ENCODE measurements at regions not wholly inside any gene's neighbourhood (a gene's known extent, or its start where the extent isn't known, plus 50 kb on each side); places are given as distances from the start of the nearest gene placed in this dataset.

DNA sequence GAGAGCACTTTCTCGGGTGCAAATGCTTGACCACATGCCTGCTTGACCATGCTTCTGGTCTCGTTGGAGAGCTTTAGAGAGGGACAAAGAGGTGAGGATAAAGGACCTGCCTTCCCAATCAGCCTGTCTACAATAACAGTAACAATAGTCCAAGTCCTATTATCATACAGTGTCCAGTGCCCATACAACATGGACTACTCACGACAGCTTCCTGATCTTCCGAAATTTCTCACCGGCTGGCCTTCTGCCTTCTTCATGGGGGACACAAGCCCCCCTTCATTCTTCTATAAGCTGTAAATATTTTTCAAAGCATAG, 329.0 kb downstream of the PAX3 start:
- no peak overlapping the region for H3K4me2 ChIP-seq (ENCODE audit: insufficient read depth, low read length)
- H4K20me1 ChIP-seq (replicated peaks; ENCODE audit: control insufficient read depth, insufficient read depth, low read length) = no peaks in the 10 kb centered on the region
- no peaks in the 10 kb centered on the region for H3K27me3 ChIP-seq (ENCODE audit: control insufficient read depth in 2 of 2, insufficient read depth in 2 of 2, low read length in 2 of 2)
- in situ Hi-C loops (cut with MboI) (no loop called here), intact Hi-C loops (cut with micrococcal nuclease) (no loop called here)
- 0% methylated on average over 5 of the region's 5 CpGs for WGBS (ENCODE audit: insufficient coverage, low coverage, missing lambda C conversion rate)
- BruUV-seq (replicated peaks) = no TSS peak
- H3K4me3 ChIP-seq = no peak overlapping the region
- no peaks in the 10 kb centered on the region for H3K4me1 ChIP-seq (replicated peaks in 1 of 2; ENCODE audit: control insufficient read depth in 2 of 2, insufficient read depth in 2 of 2, low read length in 2 of 2)
- H3K36me3 ChIP-seq (ENCODE audit: control insufficient read depth, insufficient read depth, low read length) = no peaks in the 10 kb centered on the region
- H3K79me2 ChIP-seq (ENCODE audit: control insufficient read depth, insufficient read depth, low read length) = no peaks in the 10 kb centered on the region
- H3K9me1 ChIP-seq (ENCODE audit: control insufficient read depth, insufficient read depth, low read length) = no peaks in the 10 kb centered on the region
- DNase-seq (ENCODE audit: extremely low read depth in 1 of 4, low spot score in 3 of 4) (no peak), FAIRE-seq (no peak), ATAC-seq (no peak)
- TF ChIP-seq KLF16 (IDR thresholded peaks at IDR 0.05) (no peak), HLTF (IDR thresholded peaks at IDR 0.05) (no peak), ZNF146 (CRISPR knock-in tag; IDR thresholded peaks at IDR 0.05; ENCODE audit: unreplicated experiment) (no peak), RFX5 (IDR thresholded peaks at IDR 0.05; ENCODE audit: low read depth, low read length) (no peak), MECOM (CRISPR knock-in tag; IDR thresholded peaks at IDR 0.05) (no peak), CEBPB (tag; IDR thresholded peaks at IDR 0.05) (no peak)
- CTCF ChIA-PET (ENCODE audit: low intra/inter-chr PET ratio) = no interaction called here
- H3K27ac ChIP-seq (ENCODE audit: extremely low read depth, low read depth, low read length) = no peak overlapping the region
- H2AFZ ChIP-seq (ENCODE audit: low read depth, low read length) = no peak overlapping the region
- POLR2A ChIA-PET = no interaction called here
- H3K9ac ChIP-seq (ENCODE audit: insufficient read depth in 1 of 2, low read depth in 2 of 2, low read length in 2 of 2) = no peak overlapping the region
- H3K9me3 ChIP-seq (replicated peaks; ENCODE audit: control insufficient read depth, insufficient read depth, low read depth, low read length) = no peaks in the 10 kb centered on the region

DNA sequence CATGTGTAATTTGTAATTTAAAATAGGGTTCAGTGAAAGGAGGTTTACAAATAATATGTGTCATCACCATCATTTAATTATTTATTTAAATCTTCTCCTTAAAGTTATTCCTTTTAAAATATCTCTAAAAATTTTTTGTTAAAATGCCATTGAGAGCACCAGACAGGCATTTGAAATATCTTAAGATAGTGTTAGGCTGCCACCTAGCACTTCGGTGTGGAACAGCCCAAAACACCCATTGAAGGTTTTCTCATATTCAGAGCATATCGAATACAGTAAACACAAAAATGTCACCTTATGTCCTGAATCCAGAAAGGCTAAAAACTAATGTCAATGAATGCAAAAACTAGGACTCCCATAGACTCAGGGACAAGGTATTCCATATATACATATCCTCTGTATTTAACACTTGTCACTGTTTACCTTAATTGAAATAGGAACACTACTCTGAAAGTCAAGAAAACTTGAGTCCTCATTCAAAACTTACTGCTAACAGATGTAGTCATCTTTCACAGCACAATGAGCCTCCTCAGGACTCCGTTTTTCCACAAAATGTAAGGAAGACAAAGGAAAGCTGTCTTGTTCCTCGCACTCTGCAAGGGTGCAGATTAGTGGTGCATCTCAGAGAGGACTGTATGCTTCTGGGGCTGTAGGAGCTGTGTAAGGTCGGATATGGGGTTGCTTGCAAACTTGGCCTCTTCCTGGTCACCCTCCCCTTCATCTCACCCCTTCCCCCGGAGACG, 329.5 kb downstream of the PAX3 start:
- Histone ChIP-seq H3K27ac (ENCODE audit: extremely low read depth, low read depth, low read length) (no peak overlapping the region), H3K27me3 (ENCODE audit: control insufficient read depth in 2 of 2, insufficient read depth in 2 of 2, low read length in 2 of 2) (no peaks in the 10 kb centered on the region), H3K4me3 (no peak overlapping the region), H3K36me3 (ENCODE audit: control insufficient read depth, insufficient read depth, low read length) (no peaks in the 10 kb centered on the region), H3K4me1 (replicated peaks in 1 of 2; ENCODE audit: control insufficient read depth in 2 of 2, insufficient read depth in 2 of 2, low read length in 2 of 2) (no peaks in the 10 kb centered on the region), H3K79me2 (ENCODE audit: control insufficient read depth, insufficient read depth, low read length) (no peaks in the 10 kb centered on the region), H2AFZ (ENCODE audit: low read depth, low read length) (no peak overlapping the region), H3K9ac (ENCODE audit: insufficient read depth in 1 of 2, low read depth in 2 of 2, low read length in 2 of 2) (no peak overlapping the region), H3K4me2 (ENCODE audit: insufficient read depth, low read length) (no peak overlapping the region), H3K9me3 (replicated peaks; ENCODE audit: control insufficient read depth, insufficient read depth, low read depth, low read length) (no peaks in the 10 kb centered on the region), H3K9me1 (ENCODE audit: control insufficient read depth, insufficient read depth, low read length) (no peaks in the 10 kb centered on the region), H4K20me1 (replicated peaks; ENCODE audit: control insufficient read depth, insufficient read depth, low read length) (no peaks in the 10 kb centered on the region)
- ChIA-PET POLR2A (no interaction called here), CTCF (ENCODE audit: low intra/inter-chr PET ratio) (no interaction called here)
- in situ Hi-C loops (cut with MboI) = no loop called here
- no peak for ATAC-seq
- peak in 1 of 3 experiments; percentile 23; a peak in 2 of 6 replicates for TF ChIP-seq CTCF (IDR thresholded peaks at IDR 0.05 in 2 of 3, conservative IDR thresholded peaks at IDR 0.05 in 1 of 3; ENCODE audit: insufficient read depth in 2 of 3, low read depth in 1 of 3, low read length in 3 of 3)
- peak in 1 of 2 experiments; percentile 46; a peak in 3 of 4 replicates for TF ChIP-seq RAD21 (CRISPR knock-in tag; conservative IDR thresholded peaks at IDR 0.05 in 1 of 2, IDR thresholded peaks at IDR 0.05 in 1 of 2)
- no peak for TF ChIP-seq GABPA (tag; conservative IDR thresholded peaks at IDR 0.05; ENCODE audit: low read depth)
- intact Hi-C loops (cut with micrococcal nuclease) = no loop called here
- BruUV-seq (replicated peaks) = no TSS peak
- WGBS (ENCODE audit: insufficient coverage, low coverage, missing lambda C conversion rate) = 2% methylated on average over 7 of the region's 7 CpGs
- DNase-seq (ENCODE audit: extremely low read depth in 1 of 4, low spot score in 3 of 4) = peak in 2 of 4 experiments; percentile 5 to 6
- FAIRE-seq = no peak

Measured in K562 (cell line).